ENCODE measurements at regions not wholly inside any gene's neighbourhood (a gene's known extent, or its start where the extent isn't known, plus 50 kb on each side); places are given as distances from the start of the nearest gene placed in this dataset.
"Not testable (repeated sequence)": the region's sequence is repeated elsewhere in the genome, so short reads cannot be mapped to it uniquely, and the experiment has no call there.

- H3K9me3 ChIP-seq = no peaks in the 10 kb centered on the region
- intact Hi-C loops (cut with DNase I) = no loop called here
- DNase-seq (no peak), ATAC-seq (no peak)
- no peaks in the 10 kb centered on the region for H3K36me3 ChIP-seq
- no peak overlapping the region for H3K4me3 ChIP-seq
- H3K27me3 ChIP-seq (ENCODE audit: low read depth) = no peaks in the 10 kb centered on the region
- no peaks in the 10 kb centered on the region for H3K4me1 ChIP-seq
- no peak for TF ChIP-seq CTCF (IDR thresholded peaks at IDR 0.05)
- no peak overlapping the region for H3K27ac ChIP-seq
These were observed 109.3 kb downstream of the APIP start for GRCh38 chr11:34806875-34807274.

GRCh38 chr11:34805937-34806336 lies 110.2 kb downstream of the APIP start:
- Histone ChIP-seq H3K27ac (no peak overlapping the region), H3K4me1 (no peaks in the 10 kb centered on the region), H3K27me3 (ENCODE audit: low read depth) (no peaks in the 10 kb centered on the region), H3K4me3 (no peak overlapping the region), H3K9me3 (no peaks in the 10 kb centered on the region), H3K36me3 (no peaks in the 10 kb centered on the region)
- no peak for TF ChIP-seq CTCF (IDR thresholded peaks at IDR 0.05)
- intact Hi-C loops (cut with DNase I) = no loop called here
- no peak for DNase-seq
- ATAC-seq = no peak

- H3K27ac ChIP-seq = no peak overlapping the region
- no peaks in the 10 kb centered on the region for H3K36me3 ChIP-seq
- no peaks in the 10 kb centered on the region for H3K27me3 ChIP-seq (ENCODE audit: low read depth)
- no peaks in the 10 kb centered on the region for H3K4me1 ChIP-seq
- DNase-seq = no peak
- H3K4me3 ChIP-seq = no peak overlapping the region
- intact Hi-C loops (cut with DNase I) = no loop called here
- no peak for TF ChIP-seq CTCF (IDR thresholded peaks at IDR 0.05)
- no peaks in the 10 kb centered on the region for H3K9me3 ChIP-seq
- ATAC-seq = no peak
These were observed 116.3 kb downstream of the APIP start for GRCh38 chr11:34799848-34800247.

GRCh38 chr11:34798985-34799384 lies 117.2 kb downstream of the APIP start:
- no peak overlapping the region for H3K27ac ChIP-seq
- no peaks in the 10 kb centered on the region for H3K27me3 ChIP-seq (ENCODE audit: low read depth)
- H3K4me1 ChIP-seq = no peaks in the 10 kb centered on the region
- intact Hi-C loops (cut with DNase I) = no loop called here
- TF ChIP-seq CTCF (IDR thresholded peaks at IDR 0.05) = no peak
- no peaks in the 10 kb centered on the region for H3K9me3 ChIP-seq
- no peak for ATAC-seq
- H3K4me3 ChIP-seq = no peak overlapping the region
- DNase-seq = no peak
- H3K36me3 ChIP-seq = no peaks in the 10 kb centered on the region

- H3K9me3 ChIP-seq; H3K27me3 ChIP-seq (ENCODE audit: low read depth); H3K36me3 ChIP-seq; H3K4me1 ChIP-seq; H3K4me3 ChIP-seq; ATAC-seq; DNase-seq; H3K27ac ChIP-seq; intact Hi-C loops (cut with DNase I): not testable (repeated sequence)
These were observed 118.7 kb downstream of the APIP start for GRCh38 chr11:34797497-34797896.

- no peaks in the 10 kb centered on the region for H3K9me3 ChIP-seq
- intact Hi-C loops (cut with DNase I) = no loop called here
These were observed 120.5 kb downstream of the APIP start for GRCh38 chr11:34795641-34796040.

More at GRCh38 chr11:34795641-34796040, 120.5 kb downstream of the APIP start:
- Histone ChIP-seq H3K4me3 (no peak overlapping the region), H3K36me3 (no peaks in the 10 kb centered on the region), H3K27me3 (ENCODE audit: low read depth) (no peaks in the 10 kb centered on the region), H3K4me1 (peaks cover 14% of the 10 kb centered on the region), H3K27ac (no peak overlapping the region)
- DNase-seq (no peak), ATAC-seq (no peak)
- no peak for TF ChIP-seq CTCF (IDR thresholded peaks at IDR 0.05)

All from lower lobe of right lung (tissue), 2 donors.